Lower lobe of right lung (tissue), 2 donors: ENCODE measurements at regions not wholly inside any gene's neighbourhood (a gene's known extent, or its start where the extent isn't known, plus 50 kb on each side); places are given as distances from the start of the nearest gene placed in this dataset.

Experiments used
- ATAC-seq, 2 donors: fragments of 200-7000 bp; cut with Tn5 transposase; one replicate each; pipeline ENCODE4 v1.9.1; 2020 to 2022; ENCODE audit warnings: mild to moderate bottlenecking in 2 of 2, moderate library complexity in 2 of 2
- DNase-seq: peaks from one replicate; pipeline ENCODE4 v3.0.0-alpha.2; 2020
- H3K27ac ChIP-seq: fragments of 200-600 bp; one replicate; pipeline ENCODE4 v1.8.0; 2022
- H3K27me3 ChIP-seq: fragments of 200-600 bp; one replicate; pipeline ENCODE4 v1.8.0; 2022; ENCODE audit warnings: low read depth
- H3K36me3 ChIP-seq: fragments of 200-600 bp; one replicate; pipeline ENCODE4 v1.8.0; 2022; ENCODE audit warnings: mild to moderate bottlenecking
- H3K4me1 ChIP-seq: fragments of 200-600 bp; one replicate; pipeline ENCODE4 v1.8.0; 2022
- H3K4me3 ChIP-seq: fragments of 200-600 bp; one replicate; pipeline ENCODE4 v1.8.0; 2022; ENCODE audit warnings: mild to moderate bottlenecking
- H3K9me3 ChIP-seq: fragments of 200-600 bp; one replicate; pipeline ENCODE4 v1.8.0; 2022
- intact Hi-C: fragments of 100-400 bp; cut with DNase I; formaldehyde crosslinking; loops from one replicate; pipeline ENCODE4 v1.11.0; 2022
- TF ChIP-seq, protein P1 (sequence below): fragments of 200-600 bp; IDR thresholded peaks from one replicate; pipeline ENCODE4 v1.8.0; 2022; ENCODE audit warnings: antibody characterized with exemption, mild to moderate bottlenecking
- donor health status: DM: no; HTN: yes; CAD: no; lungs with severe emphysema.

DNA sequence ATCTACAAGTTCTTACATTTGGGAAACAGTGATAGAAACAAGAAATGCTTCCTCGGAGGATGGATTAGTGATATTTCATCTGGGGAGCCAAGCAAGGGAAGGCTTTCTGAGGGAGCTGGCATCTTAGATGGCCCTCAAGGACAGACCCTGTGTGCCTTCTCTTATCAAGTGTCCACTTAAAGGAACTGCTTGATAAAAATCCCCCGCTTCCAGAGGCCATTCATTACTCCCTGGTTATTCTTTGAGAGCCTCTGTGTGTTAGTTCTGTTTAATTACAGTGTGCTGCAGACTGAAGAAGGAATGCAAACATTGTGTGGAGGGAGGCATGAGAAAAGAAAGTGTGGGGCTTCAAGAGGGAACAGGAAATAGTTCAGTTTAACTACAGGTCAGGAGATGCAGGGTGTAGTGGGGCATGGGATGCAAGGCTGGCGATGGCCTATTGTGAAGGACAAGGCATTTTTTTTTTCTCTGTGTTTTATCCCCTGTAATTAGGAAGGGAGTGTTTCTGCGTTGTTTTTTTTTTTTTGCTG is 145.4 kb downstream of the SNX10 start:
- Histone ChIP-seq H3K9me3 (no peaks in the 10 kb centered on the region), H3K4me1 (no peaks in the 10 kb centered on the region), H3K27ac (no peak overlapping the region), H3K36me3 (no peaks in the 10 kb centered on the region), H3K4me3 (no peak overlapping the region), H3K27me3 (no peaks in the 10 kb centered on the region)
- TF ChIP-seq, protein P1, sequence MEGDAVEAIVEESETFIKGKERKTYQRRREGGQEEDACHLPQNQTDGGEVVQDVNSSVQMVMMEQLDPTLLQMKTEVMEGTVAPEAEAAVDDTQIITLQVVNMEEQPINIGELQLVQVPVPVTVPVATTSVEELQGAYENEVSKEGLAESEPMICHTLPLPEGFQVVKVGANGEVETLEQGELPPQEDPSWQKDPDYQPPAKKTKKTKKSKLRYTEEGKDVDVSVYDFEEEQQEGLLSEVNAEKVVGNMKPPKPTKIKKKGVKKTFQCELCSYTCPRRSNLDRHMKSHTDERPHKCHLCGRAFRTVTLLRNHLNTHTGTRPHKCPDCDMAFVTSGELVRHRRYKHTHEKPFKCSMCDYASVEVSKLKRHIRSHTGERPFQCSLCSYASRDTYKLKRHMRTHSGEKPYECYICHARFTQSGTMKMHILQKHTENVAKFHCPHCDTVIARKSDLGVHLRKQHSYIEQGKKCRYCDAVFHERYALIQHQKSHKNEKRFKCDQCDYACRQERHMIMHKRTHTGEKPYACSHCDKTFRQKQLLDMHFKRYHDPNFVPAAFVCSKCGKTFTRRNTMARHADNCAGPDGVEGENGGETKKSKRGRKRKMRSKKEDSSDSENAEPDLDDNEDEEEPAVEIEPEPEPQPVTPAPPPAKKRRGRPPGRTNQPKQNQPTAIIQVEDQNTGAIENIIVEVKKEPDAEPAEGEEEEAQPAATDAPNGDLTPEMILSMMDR = no peak
- DNase-seq = no peak
- intact Hi-C loops = no loop called here
- no peak for ATAC-seq

DNA sequence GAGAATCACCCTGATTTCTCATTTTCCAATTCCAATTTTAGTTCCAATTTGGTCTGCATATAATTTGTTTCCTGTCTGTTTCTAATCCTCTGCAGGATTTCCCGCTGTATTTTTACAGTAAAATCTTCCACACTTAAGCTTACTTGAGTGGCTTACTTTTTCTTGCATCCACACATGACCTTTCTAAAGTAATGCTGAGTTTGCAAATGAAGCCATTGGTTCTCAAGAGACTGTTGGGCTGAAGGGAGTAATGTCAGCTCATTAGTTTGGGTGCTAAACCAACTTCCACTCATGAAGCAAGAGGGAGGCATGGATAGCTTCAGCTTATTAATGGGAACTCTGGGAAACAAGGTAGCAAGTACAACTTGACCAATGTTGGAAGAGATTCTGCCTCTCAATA is 146.4 kb downstream of the SNX10 start:
- DNase-seq = no peak
- H3K36me3 ChIP-seq = no peaks in the 10 kb centered on the region
- TF ChIP-seq, protein P1 = no peak
- no peak overlapping the region for H3K27ac ChIP-seq
- no peak for ATAC-seq
- H3K4me1 ChIP-seq = no peaks in the 10 kb centered on the region
- no peaks in the 10 kb centered on the region for H3K27me3 ChIP-seq
- no peaks in the 10 kb centered on the region for H3K9me3 ChIP-seq
- no peak overlapping the region for H3K4me3 ChIP-seq
- intact Hi-C loops = no loop called here

- ATAC-seq = no peak
- no peak overlapping the region for H3K27ac ChIP-seq
- no peak overlapping the region for H3K4me3 ChIP-seq
- no peaks in the 10 kb centered on the region for H3K36me3 ChIP-seq
- H3K4me1 ChIP-seq = no peaks in the 10 kb centered on the region
- no peaks in the 10 kb centered on the region for H3K9me3 ChIP-seq
- TF ChIP-seq, protein P1 = no peak
- H3K27me3 ChIP-seq = no peaks in the 10 kb centered on the region
- intact Hi-C loops = no loop called here
- DNase-seq = no peak
These were observed 148.0 kb downstream of the SNX10 start for GRCh38 chr7:26439521-26440232.

GRCh38 chr7:26440233-26441001 is 148.8 kb downstream of the SNX10 start:
- ATAC-seq = no peak
- no peaks in the 10 kb centered on the region for H3K9me3 ChIP-seq
- no peak for DNase-seq
- intact Hi-C loops = no loop called here
- no peaks in the 10 kb centered on the region for H3K27me3 ChIP-seq
- TF ChIP-seq, protein P1 = no peak
- H3K36me3 ChIP-seq = no peaks in the 10 kb centered on the region
- H3K27ac ChIP-seq = peak overlapping the region; percentile 46
- H3K4me1 ChIP-seq = no peaks in the 10 kb centered on the region
- H3K4me3 ChIP-seq = no peak overlapping the region

DNA sequence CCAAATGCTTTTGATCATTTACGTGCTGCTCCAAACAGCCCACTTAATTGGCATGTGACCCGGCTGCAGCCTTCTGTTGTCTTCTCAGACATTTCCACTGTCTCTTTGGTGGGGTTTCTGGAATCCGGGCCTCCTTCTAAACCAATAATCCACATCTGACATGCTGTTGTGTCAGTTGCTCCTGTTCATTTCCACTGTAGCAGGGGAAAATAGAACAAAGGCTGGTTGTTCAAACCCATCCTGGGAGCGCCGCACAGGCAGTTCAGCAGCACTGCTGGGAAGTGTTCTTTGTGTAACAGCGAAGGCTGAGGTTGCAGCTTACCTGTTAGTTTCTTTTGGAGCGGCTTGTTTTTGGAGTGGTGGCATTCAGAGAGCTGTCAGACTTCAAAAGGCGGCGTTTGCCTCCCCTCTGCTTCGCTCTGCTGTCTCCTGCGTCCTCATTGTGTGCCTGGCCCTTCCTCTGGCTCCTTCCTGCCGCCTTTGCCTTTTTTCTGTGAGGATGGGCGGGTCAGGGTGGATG is 149.4 kb downstream of the SNX10 start:
- no peaks in the 10 kb centered on the region for H3K27me3 ChIP-seq
- TF ChIP-seq, protein P1 = no peak
- H3K36me3 ChIP-seq = no peaks in the 10 kb centered on the region
- H3K9me3 ChIP-seq = no peaks in the 10 kb centered on the region
- DNase-seq = no peak
- no peak overlapping the region for H3K4me3 ChIP-seq
- H3K27ac ChIP-seq = peak overlapping the region; percentile 46
- no peaks in the 10 kb centered on the region for H3K4me1 ChIP-seq
- intact Hi-C loops = no loop called here
- ATAC-seq = no peak
